HG02938 (cell line): ENCODE measurements at regions not wholly inside any gene's neighbourhood (a gene's known extent, or its start where the extent isn't known, plus 50 kb on each side); places are given as distances from the start of the nearest gene placed in this dataset.

Experiments
- ATAC-seq: cut with Tn5 transposase; IDR thresholded peaks from one replicate; pipeline ENCODE4 v1.9.1; 2021; ENCODE audit warnings: mild to moderate bottlenecking, moderate library complexity; ENCODE audit not compliant: unreplicated experiment

GRCh38 chr5:155068616-155069100 lies 55.1 kb downstream of the KIF4B start:
- ATAC-seq: no peak

GRCh38 chr5:155069961-155070360 lies 56.4 kb downstream of the KIF4B start:
- ATAC-seq: no peak

- ATAC-seq: no peak
Measured at GRCh38 chr5:155070781-155071180, 57.2 kb downstream of the KIF4B start.

GRCh38 chr5:155076379-155076778 lies 62.8 kb downstream of the KIF4B start:
- no peak for ATAC-seq

- ATAC-seq: no peak
Measured at GRCh38 chr5:155079698-155080097, 66.1 kb downstream of the KIF4B start.

GRCh38 chr5:155080721-155081120 lies 67.2 kb downstream of the KIF4B start:
- ATAC-seq: no peak

- ATAC-seq: no peak
Measured at GRCh38 chr5:155081618-155082017, 68.1 kb downstream of the KIF4B start.

GRCh38 chr5:155082401-155082800 lies 68.8 kb downstream of the KIF4B start:
- no peak for ATAC-seq

- no peak for ATAC-seq
Measured at GRCh38 chr5:155085282-155085989, 71.9 kb downstream of the KIF4B start.

GRCh38 chr5:155087036-155087435 lies 73.5 kb downstream of the KIF4B start:
- no peak for ATAC-seq

- ATAC-seq: no peak
Measured at GRCh38 chr5:155088811-155089210, 75.3 kb downstream of the KIF4B start.

GRCh38 chr5:155089643-155090042 lies 76.1 kb downstream of the KIF4B start:
- ATAC-seq: no peak

GRCh38 chr5:155091063-155091648 lies 77.6 kb downstream of the KIF4B start:
- no peak for ATAC-seq

- no peak for ATAC-seq
Measured at GRCh38 chr5:155091768-155092717, 78.5 kb downstream of the KIF4B start.

GRCh38 chr5:155094455-155094854 lies 80.9 kb downstream of the KIF4B start:
- no peak for ATAC-seq

GRCh38 chr5:155097995-155098394 lies 84.4 kb downstream of the KIF4B start:
- ATAC-seq: no peak

GRCh38 chr5:155098433-155098832 lies 84.9 kb downstream of the KIF4B start:
- no peak for ATAC-seq

GRCh38 chr5:155101697-155102096 lies 88.1 kb downstream of the KIF4B start:
- ATAC-seq: no peak

GRCh38 chr5:155103146-155103545 lies 89.6 kb downstream of the KIF4B start:
- no peak for ATAC-seq

- no peak for ATAC-seq
Measured at GRCh38 chr5:155104441-155104840, 90.9 kb downstream of the KIF4B start.

GRCh38 chr5:155106221-155106620 lies 92.7 kb downstream of the KIF4B start:
- ATAC-seq: no peak
